HG02571 (cell line): ENCODE measurements at regions not wholly inside any gene's neighbourhood (a gene's known extent, or its start where the extent isn't known, plus 50 kb on each side); places are given as distances from the start of the nearest gene placed in this dataset.

Source experiments
- ATAC-seq: cut with Tn5 transposase; IDR thresholded peaks from one replicate; pipeline ENCODE4 v1.9.1; 2021; ENCODE audit warnings: mild to moderate bottlenecking, moderate library complexity; ENCODE audit not compliant: unreplicated experiment

- ATAC-seq = no peak
Observed at GRCh38 chr20:57047281-57048026, 219.0 kb downstream of the BMP7 start.

- no peak for ATAC-seq
Observed at GRCh38 chr20:57048027-57048869, 218.2 kb downstream of the BMP7 start.

GRCh38 chr20:57049296-57049695, 217.1 kb downstream of the BMP7 start:
- ATAC-seq = no peak

- no peak for ATAC-seq
Observed at GRCh38 chr20:57051096-57051495, 215.3 kb downstream of the BMP7 start.

- ATAC-seq = no peak
Observed at GRCh38 chr20:57053067-57053466, 213.4 kb downstream of the BMP7 start.

- ATAC-seq = no peak
Observed at GRCh38 chr20:57053793-57054552, 212.5 kb downstream of the BMP7 start.

- no peak for ATAC-seq
Observed at GRCh38 chr20:57055345-57055744, 211.1 kb downstream of the BMP7 start.

- ATAC-seq = no peak
Observed at GRCh38 chr20:57056651-57057050, 209.8 kb downstream of the BMP7 start.

GRCh38 chr20:57059055-57059596, 207.3 kb downstream of the BMP7 start:
- no peak for ATAC-seq

GRCh38 chr20:57060407-57061050, 205.9 kb downstream of the BMP7 start:
- no peak for ATAC-seq

- no peak for ATAC-seq
Observed at GRCh38 chr20:57061051-57061900, 205.2 kb downstream of the BMP7 start.

- ATAC-seq = no peak
Observed at GRCh38 chr20:57062241-57062640, 204.2 kb downstream of the BMP7 start.

- no peak for ATAC-seq
Observed at GRCh38 chr20:57062696-57063270, 203.7 kb downstream of the BMP7 start.

- ATAC-seq = no peak
Observed at GRCh38 chr20:57064836-57065235, 201.6 kb downstream of the BMP7 start.

- no peak for ATAC-seq
Observed at GRCh38 chr20:57065646-57066045, 200.8 kb downstream of the BMP7 start.

GRCh38 chr20:57066126-57066900, 200.1 kb downstream of the BMP7 start:
- no peak for ATAC-seq

GRCh38 chr20:57069442-57069841, 197.0 kb downstream of the BMP7 start:
- no peak for ATAC-seq

- no peak for ATAC-seq
Observed at GRCh38 chr20:57070296-57070695, 196.1 kb downstream of the BMP7 start.

GRCh38 chr20:57071283-57071731, 195.1 kb downstream of the BMP7 start:
- no peak for ATAC-seq
